Left ventricle myocardium inferior (tissue), 1 donor: ENCODE measurements at regions not wholly inside any gene's neighbourhood (a gene's known extent, or its start where the extent isn't known, plus 50 kb on each side); places are given as distances from the start of the nearest gene placed in this dataset.

Source experiments
- DNase-seq: peaks from one replicate; pipeline ENCODE4 v3.0.0-alpha.2; 2020
- H3K27ac ChIP-seq: fragments of 200-600 bp; replicated peaks from 2 replicates; pipeline ENCODE4 v1.8.0; 2021
- H3K27me3 ChIP-seq: fragments of 200-600 bp; 2 replicates; pipeline ENCODE4 v1.8.0; 2021; ENCODE audit warnings: low read depth
- H3K36me3 ChIP-seq: fragments of 200-600 bp; 2 replicates; pipeline ENCODE4 v1.8.0; 2021
- H3K4me1 ChIP-seq: fragments of 200-600 bp; 2 replicates; pipeline ENCODE4 v1.8.0; 2021
- H3K4me3 ChIP-seq: fragments of 200-600 bp; 2 replicates; pipeline ENCODE4 v1.8.0; 2021; ENCODE audit warnings: mild to moderate bottlenecking, moderate library complexity
- H3K9me3 ChIP-seq: fragments of 200-600 bp; replicated peaks from 2 replicates; pipeline ENCODE4 v1.8.0; 2021
- CTCF ChIP-seq: fragments of 200-600 bp; IDR thresholded peaks from 2 replicates; pipeline ENCODE4 v1.8.0; 2021; ENCODE audit warnings: antibody characterized with exemption, mild to moderate bottlenecking, borderline replicate concordance
- intact Hi-C: fragments of 100-400 bp; cut with micrococcal nuclease; formaldehyde crosslinking; loops from one replicate; pipeline ENCODE4 v1.11.0; 2022
- donor health status: DM: no; HTN: yes; CAD: no; lungs with severe emphysema.

DNA sequence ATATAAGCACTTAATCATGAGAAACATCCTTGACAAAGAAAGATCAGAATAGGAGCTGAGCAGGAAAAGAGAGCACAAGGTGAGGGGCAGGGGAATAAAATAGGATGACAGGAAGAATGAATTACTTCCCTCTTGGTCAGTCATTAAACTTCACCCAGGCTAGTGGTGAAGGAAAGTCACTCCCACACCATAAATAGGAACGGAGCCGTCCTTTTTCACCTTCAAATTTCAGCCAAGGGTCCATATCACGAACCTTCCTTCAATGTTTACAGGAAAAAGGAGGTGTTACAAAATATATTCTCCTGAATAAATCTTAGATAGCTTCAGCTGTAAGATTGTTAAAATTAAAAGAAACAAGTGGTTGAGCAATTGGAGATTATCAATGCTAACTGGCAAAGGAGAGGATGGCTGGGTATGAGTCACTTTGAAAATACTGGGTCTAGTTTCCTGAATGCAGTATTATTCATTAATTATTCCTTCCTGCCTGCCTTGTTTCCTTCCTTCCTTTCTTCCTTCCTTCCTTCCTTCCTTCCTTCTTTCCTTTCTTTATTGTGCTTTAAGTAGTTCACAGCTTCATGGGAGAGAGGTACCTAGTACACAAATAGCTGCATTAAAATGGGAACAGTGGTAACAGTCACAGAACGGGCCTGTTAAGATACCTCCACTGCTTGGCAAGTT lies 292.3 kb upstream of the ID2 start:
- peaks cover 6% of the 10 kb centered on the region for H3K4me1 ChIP-seq
- H3K4me3 ChIP-seq, result no peak overlapping the region
- TF ChIP-seq CTCF, result no peak
- no peaks in the 10 kb centered on the region for H3K9me3 ChIP-seq
- no peaks in the 10 kb centered on the region for H3K36me3 ChIP-seq
- no peaks in the 10 kb centered on the region for H3K27me3 ChIP-seq
- H3K27ac ChIP-seq, result no peak overlapping the region
- intact Hi-C loops, result no loop called here
- no peak for DNase-seq

DNA sequence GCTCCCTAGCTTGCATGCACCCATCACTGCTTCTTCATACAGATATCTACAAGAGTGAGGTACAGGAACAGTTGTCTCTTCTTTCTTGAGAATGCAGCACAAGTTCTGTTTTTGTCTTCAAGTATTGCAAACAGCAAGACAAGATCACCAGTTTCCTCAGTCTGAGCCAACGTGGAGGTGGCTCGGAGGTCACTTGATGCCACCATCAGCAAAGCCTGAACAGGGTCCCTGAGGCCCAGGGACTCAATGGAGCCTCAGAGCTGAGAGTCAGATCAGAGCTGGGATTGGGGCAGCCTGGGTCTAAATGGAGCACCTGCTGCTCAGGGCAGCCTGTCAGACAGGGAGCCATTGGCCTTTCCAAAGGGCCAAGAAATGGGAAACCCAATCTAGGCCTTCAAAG lies 290.7 kb upstream of the ID2 start:
- intact Hi-C loops, result no loop called here
- no peaks in the 10 kb centered on the region for H3K9me3 ChIP-seq
- H3K27me3 ChIP-seq, result no peaks in the 10 kb centered on the region
- no peaks in the 10 kb centered on the region for H3K36me3 ChIP-seq
- no peak for TF ChIP-seq CTCF
- no peak overlapping the region for H3K27ac ChIP-seq
- H3K4me1 ChIP-seq, result peaks cover 6% of the 10 kb centered on the region
- no peak overlapping the region for H3K4me3 ChIP-seq
- no peak for DNase-seq

GRCh38 chr2:8391584-8391983 lies 290.3 kb upstream of the ID2 start:
- no peak overlapping the region for H3K27ac ChIP-seq
- DNase-seq, result no peak
- TF ChIP-seq CTCF, result no peak
- no peaks in the 10 kb centered on the region for H3K9me3 ChIP-seq
- H3K27me3 ChIP-seq, result no peaks in the 10 kb centered on the region
- no peak overlapping the region for H3K4me3 ChIP-seq
- H3K36me3 ChIP-seq, result no peaks in the 10 kb centered on the region
- intact Hi-C loops, result no loop called here
- H3K4me1 ChIP-seq, result peaks cover 6% of the 10 kb centered on the region

DNA sequence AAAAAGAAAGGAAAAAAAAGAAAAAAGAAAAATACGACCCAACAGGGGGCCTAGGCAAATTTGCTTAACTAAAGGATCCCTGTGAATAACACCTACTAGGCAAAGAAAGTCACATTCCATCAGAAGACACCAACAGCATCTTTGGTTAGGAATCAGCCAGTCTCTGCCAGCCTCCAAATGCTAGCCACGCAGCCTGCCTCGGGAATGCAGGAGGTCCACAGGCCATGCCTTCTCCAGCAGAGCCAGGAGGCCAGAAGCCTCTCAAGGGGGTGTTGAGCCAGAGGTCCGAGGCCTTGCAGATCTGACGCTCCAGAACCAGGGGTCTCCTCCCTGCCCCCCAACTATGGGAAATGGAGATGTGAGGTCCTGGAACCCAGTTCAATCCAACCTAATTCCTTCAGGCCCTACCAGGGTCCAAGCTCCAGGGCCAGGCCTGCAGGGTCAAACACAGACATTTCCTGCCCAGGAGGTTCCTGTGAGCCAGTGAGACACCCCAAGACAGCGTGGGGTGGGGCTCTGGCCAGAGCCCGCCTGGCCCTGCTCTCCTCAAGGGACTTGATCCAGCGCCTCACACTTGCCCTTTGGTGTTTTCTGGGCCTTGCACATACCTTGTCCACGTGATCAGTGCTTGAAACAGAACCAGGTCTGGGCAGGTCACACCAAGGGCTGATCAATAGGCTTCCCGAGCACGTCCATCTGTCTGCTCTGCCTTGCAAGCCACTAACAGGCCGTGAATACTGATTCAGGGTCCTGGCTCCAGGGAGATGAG lies 289.6 kb upstream of the ID2 start:
- no peak for DNase-seq
- Histone ChIP-seq H3K27me3 (no peaks in the 10 kb centered on the region), H3K27ac (no peak overlapping the region), H3K4me3 (no peak overlapping the region), H3K4me1 (peaks cover 6% of the 10 kb centered on the region), H3K36me3 (no peaks in the 10 kb centered on the region), H3K9me3 (no peaks in the 10 kb centered on the region)
- intact Hi-C loops, result no loop called here
- TF ChIP-seq CTCF, result no peak

DNA sequence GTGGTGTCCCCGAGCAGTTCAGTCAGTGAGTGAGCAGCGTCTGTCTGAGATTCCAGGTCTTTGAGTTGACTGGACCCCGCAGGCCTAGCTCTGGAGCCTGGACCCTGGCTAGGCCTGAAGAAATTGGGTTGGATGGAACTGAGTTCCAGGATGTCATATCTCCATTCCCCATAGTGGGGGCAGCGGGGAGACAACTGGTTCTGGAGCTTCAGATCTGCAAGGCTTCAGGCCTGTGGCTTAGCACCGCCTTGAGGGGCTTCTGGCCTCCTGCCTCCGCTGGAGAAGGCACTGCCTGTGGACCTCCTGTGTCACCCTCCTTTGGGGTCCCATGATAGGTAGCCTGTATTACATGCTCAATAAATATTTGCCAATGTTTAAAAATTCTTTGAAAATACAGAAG lies 288.4 kb upstream of the ID2 start:
- H3K4me3 ChIP-seq, result no peak overlapping the region
- H3K4me1 ChIP-seq, result peaks cover 6% of the 10 kb centered on the region
- no peaks in the 10 kb centered on the region for H3K27me3 ChIP-seq
- no peak for TF ChIP-seq CTCF
- no peaks in the 10 kb centered on the region for H3K36me3 ChIP-seq
- DNase-seq, result no peak
- H3K9me3 ChIP-seq, result no peaks in the 10 kb centered on the region
- no peak overlapping the region for H3K27ac ChIP-seq
- intact Hi-C loops, result no loop called here
